ENCODE measurements at regions not wholly inside any gene's neighbourhood (a gene's known extent, or its start where the extent isn't known, plus 50 kb on each side); places are given as distances from the start of the nearest gene placed in this dataset.

- no peak for DNase-seq (ENCODE audit: low read depth)
Observed at GRCh38 chr13:73894995-73895571, 239.1 kb downstream of the KLF12 start.

- DNase-seq (ENCODE audit: low read depth): no peak
Observed at GRCh38 chr13:73893833-73894232, 240.4 kb downstream of the KLF12 start.

GRCh38 chr13:73891805-73892204 is 242.4 kb downstream of the KLF12 start:
- DNase-seq (ENCODE audit: low read depth): no peak

- no peak for DNase-seq (ENCODE audit: low read depth)
Observed at GRCh38 chr13:73883162-73883561, 251.0 kb downstream of the KLF12 start.

GRCh38 chr13:73880365-73880764 is 253.8 kb downstream of the KLF12 start:
- no peak for DNase-seq (ENCODE audit: low read depth)

GRCh38 chr13:73879346-73880015 is 254.7 kb downstream of the KLF12 start:
- DNase-seq (ENCODE audit: low read depth): no peak

GRCh38 chr13:73877399-73877798 is 256.8 kb downstream of the KLF12 start:
- DNase-seq (ENCODE audit: low read depth): no peak

- no peak for DNase-seq (ENCODE audit: low read depth)
Observed at GRCh38 chr13:73876323-73876722, 257.9 kb downstream of the KLF12 start.

GRCh38 chr13:73873940-73874830 is 260.0 kb downstream of the KLF12 start:
- DNase-seq (ENCODE audit: low read depth): no peak

GRCh38 chr13:73872397-73872796 is 261.8 kb downstream of the KLF12 start:
- DNase-seq (ENCODE audit: low read depth): no peak

GRCh38 chr13:73870970-73871935 is 263.0 kb downstream of the KLF12 start:
- no peak for DNase-seq (ENCODE audit: low read depth)

- no peak for DNase-seq (ENCODE audit: low read depth)
Observed at GRCh38 chr13:73870036-73870741, 264.0 kb downstream of the KLF12 start.

- DNase-seq (ENCODE audit: low read depth): no peak
Observed at GRCh38 chr13:73865027-73865426, 269.2 kb downstream of the KLF12 start.

GRCh38 chr13:73861136-73861535 is 273.1 kb downstream of the KLF12 start:
- no peak for DNase-seq (ENCODE audit: low read depth)

GRCh38 chr13:73860501-73860900 is 273.7 kb downstream of the KLF12 start:
- DNase-seq (ENCODE audit: low read depth): no peak

GRCh38 chr13:73859841-73860240 is 274.4 kb downstream of the KLF12 start:
- no peak for DNase-seq (ENCODE audit: low read depth)

- DNase-seq (ENCODE audit: low read depth): no peak
Observed at GRCh38 chr13:73857106-73857505, 277.1 kb downstream of the KLF12 start.

GRCh38 chr13:73851104-73851503 is 283.1 kb downstream of the KLF12 start:
- DNase-seq (ENCODE audit: low read depth): no peak

GRCh38 chr13:73850104-73850873 is 283.9 kb downstream of the KLF12 start:
- DNase-seq (ENCODE audit: low read depth): no peak

GRCh38 chr13:73849292-73849691 is 284.9 kb downstream of the KLF12 start:
- DNase-seq (ENCODE audit: low read depth): no peak
